ENCODE measurements at regions not wholly inside any gene's neighbourhood (a gene's known extent, or its start where the extent isn't known, plus 50 kb on each side); places are given as distances from the start of the nearest gene placed in this dataset.

DNA sequence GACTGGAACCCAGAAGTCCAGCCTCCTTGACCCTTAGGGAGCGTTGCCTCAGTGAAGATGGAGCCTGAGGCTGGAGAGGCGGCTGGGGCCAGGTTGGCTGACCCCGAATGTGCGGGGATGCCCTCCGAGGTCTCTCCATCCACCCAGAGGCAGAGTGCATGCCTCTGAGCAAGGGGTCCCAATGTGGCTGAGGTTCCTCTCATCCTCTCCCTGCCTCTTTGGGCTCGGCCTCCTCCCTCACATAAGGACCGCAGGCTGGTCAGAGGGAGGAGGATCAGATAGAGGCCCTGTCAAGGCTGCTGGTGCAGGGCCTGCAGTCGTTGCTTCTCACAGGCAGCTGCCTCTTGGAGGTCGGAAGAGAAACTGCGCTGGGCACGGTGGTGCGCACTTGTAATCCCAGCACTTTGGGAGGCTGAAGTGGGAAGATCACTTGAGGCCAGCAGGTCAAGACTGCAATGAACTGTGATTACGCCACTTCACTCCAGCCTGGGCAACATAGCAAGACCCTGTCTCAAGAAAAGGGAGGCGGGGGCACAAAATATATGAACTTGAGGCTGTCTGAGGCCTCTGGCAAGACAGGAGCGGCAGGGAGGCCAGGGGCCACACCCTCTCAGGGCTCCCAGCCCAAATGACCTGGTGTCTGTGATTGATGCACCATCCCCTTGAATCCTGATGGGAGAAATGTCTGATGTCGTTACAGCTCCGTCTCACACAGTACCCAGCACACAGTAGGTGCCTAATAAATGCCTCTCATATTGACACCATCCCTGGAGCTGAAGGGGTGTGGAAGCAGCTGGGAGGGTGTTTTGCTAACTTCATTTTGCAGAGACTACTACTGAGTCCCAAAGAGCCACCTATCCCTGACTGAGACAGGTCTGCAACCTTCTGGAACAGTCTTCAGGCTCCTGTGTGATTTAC lies 220.1 kb upstream of the GSE1 start:
- Histone ChIP-seq H3K4me2 (ENCODE audit: low read depth, low read length, poor library complexity, severe bottlenecking) (no peak overlapping the region), H3K9me3 (ENCODE audit: insufficient read depth, low read depth, low read length) (no peaks in the 10 kb centered on the region), H3K4me3 (ENCODE audit: low read length, poor library complexity, severe bottlenecking) (no peak overlapping the region), H3K9ac (ENCODE audit: low read depth, low read length, poor library complexity, severe bottlenecking) (no peak overlapping the region), H3K9me2 (replicated peaks; ENCODE audit: low read depth, low read length) (no peaks in the 10 kb centered on the region), H3K36me3 (ENCODE audit: insufficient read depth, low read length) (no peaks in the 10 kb centered on the region), H3K27me3 (ENCODE audit: insufficient read depth, low read length, poor library complexity, severe bottlenecking) (no peaks in the 10 kb centered on the region), H2AFZ (ENCODE audit: low read length) (no peak overlapping the region), H4K20me1 (ENCODE audit: insufficient read depth, low read length, poor library complexity, severe bottlenecking) (no peaks in the 10 kb centered on the region), H3K79me2 (ENCODE audit: insufficient read depth, low read length) (no peaks in the 10 kb centered on the region), H3F3A (ENCODE audit: low read depth) (no peaks in the 10 kb centered on the region), H3K4me1 (ENCODE audit: insufficient read depth, low read length, poor library complexity, severe bottlenecking) (peaks cover 11% of the 10 kb centered on the region)
- TF ChIP-seq, protein P1, sequence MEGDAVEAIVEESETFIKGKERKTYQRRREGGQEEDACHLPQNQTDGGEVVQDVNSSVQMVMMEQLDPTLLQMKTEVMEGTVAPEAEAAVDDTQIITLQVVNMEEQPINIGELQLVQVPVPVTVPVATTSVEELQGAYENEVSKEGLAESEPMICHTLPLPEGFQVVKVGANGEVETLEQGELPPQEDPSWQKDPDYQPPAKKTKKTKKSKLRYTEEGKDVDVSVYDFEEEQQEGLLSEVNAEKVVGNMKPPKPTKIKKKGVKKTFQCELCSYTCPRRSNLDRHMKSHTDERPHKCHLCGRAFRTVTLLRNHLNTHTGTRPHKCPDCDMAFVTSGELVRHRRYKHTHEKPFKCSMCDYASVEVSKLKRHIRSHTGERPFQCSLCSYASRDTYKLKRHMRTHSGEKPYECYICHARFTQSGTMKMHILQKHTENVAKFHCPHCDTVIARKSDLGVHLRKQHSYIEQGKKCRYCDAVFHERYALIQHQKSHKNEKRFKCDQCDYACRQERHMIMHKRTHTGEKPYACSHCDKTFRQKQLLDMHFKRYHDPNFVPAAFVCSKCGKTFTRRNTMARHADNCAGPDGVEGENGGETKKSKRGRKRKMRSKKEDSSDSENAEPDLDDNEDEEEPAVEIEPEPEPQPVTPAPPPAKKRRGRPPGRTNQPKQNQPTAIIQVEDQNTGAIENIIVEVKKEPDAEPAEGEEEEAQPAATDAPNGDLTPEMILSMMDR (conservative IDR thresholded peaks at IDR 0.05; ENCODE audit: low read length), result no peak
- no peak for TF ChIP-seq EZH2phosphoT487 (IDR thresholded peaks at IDR 0.05; ENCODE audit: borderline replicate concordance)

DNA sequence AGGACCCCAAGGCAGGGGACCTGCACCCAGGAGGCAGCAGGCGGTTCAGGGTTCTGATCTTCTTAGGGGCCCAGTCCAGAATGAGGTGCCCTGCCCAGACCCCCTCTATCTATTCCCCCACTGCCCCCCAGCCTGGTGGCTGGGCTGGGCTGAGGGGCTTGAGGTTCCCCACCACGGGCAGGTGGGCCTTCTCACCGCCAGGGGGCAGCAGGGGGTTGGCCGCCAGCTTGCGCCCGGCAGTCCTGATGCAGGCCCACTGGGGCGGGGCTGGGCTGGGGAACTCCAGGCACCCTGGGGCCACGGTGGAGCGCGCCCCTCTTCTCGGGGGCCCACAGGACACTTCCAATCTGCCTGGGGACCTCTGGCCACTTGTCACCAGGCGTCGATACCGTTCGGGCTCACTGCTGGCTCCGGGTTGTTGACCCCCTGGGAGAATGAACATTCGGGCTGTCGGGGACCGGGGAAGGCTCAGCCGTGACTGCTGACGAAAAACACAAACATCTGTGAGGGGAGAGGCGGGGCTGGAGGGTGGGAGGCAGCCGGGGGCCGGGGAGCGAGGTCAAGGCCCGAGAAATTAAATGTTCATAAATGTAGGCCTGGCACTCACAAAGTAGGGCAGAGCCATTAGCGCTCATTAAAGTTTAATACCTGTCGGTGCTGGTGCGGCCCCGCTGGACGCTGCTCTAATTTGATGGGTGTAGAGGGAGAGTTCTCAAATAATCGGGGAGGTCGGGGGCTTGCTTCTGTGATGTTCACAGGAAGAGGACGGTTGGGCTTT lies 219.3 kb upstream of the GSE1 start:
- Histone ChIP-seq H3K9me3 (ENCODE audit: insufficient read depth, low read depth, low read length) (no peaks in the 10 kb centered on the region), H4K20me1 (ENCODE audit: insufficient read depth, low read length, poor library complexity, severe bottlenecking) (no peaks in the 10 kb centered on the region), H3F3A (ENCODE audit: low read depth) (no peaks in the 10 kb centered on the region), H3K4me2 (ENCODE audit: low read depth, low read length, poor library complexity, severe bottlenecking) (no peak overlapping the region), H3K4me1 (ENCODE audit: insufficient read depth, low read length, poor library complexity, severe bottlenecking) (peaks cover 11% of the 10 kb centered on the region), H2AFZ (ENCODE audit: low read length) (no peak overlapping the region), H3K27me3 (ENCODE audit: insufficient read depth, low read length, poor library complexity, severe bottlenecking) (no peaks in the 10 kb centered on the region), H3K4me3 (ENCODE audit: low read length, poor library complexity, severe bottlenecking) (no peak overlapping the region), H3K9ac (ENCODE audit: low read depth, low read length, poor library complexity, severe bottlenecking) (no peak overlapping the region), H3K79me2 (ENCODE audit: insufficient read depth, low read length) (no peaks in the 10 kb centered on the region), H3K9me2 (replicated peaks; ENCODE audit: low read depth, low read length) (no peaks in the 10 kb centered on the region), H3K36me3 (ENCODE audit: insufficient read depth, low read length) (no peaks in the 10 kb centered on the region)
- no peak for TF ChIP-seq EZH2phosphoT487 (IDR thresholded peaks at IDR 0.05; ENCODE audit: borderline replicate concordance)
- TF ChIP-seq, protein P1 (conservative IDR thresholded peaks at IDR 0.05; ENCODE audit: low read length), result peak; percentile 89

- peaks cover 11% of the 10 kb centered on the region for H3K4me1 ChIP-seq (ENCODE audit: insufficient read depth, low read length, poor library complexity, severe bottlenecking)
- H3K9me2 ChIP-seq (replicated peaks; ENCODE audit: low read depth, low read length), result no peaks in the 10 kb centered on the region
- no peaks in the 10 kb centered on the region for H3K27me3 ChIP-seq (ENCODE audit: insufficient read depth, low read length, poor library complexity, severe bottlenecking)
- no peak overlapping the region for H2AFZ ChIP-seq (ENCODE audit: low read length)
- H3K9me3 ChIP-seq (ENCODE audit: insufficient read depth, low read depth, low read length), result no peaks in the 10 kb centered on the region
- H3K4me2 ChIP-seq (ENCODE audit: low read depth, low read length, poor library complexity, severe bottlenecking), result no peak overlapping the region
- no peak overlapping the region for H3K9ac ChIP-seq (ENCODE audit: low read depth, low read length, poor library complexity, severe bottlenecking)
- no peaks in the 10 kb centered on the region for H3K36me3 ChIP-seq (ENCODE audit: insufficient read depth, low read length)
- no peaks in the 10 kb centered on the region for H3K79me2 ChIP-seq (ENCODE audit: insufficient read depth, low read length)
- no peaks in the 10 kb centered on the region for H4K20me1 ChIP-seq (ENCODE audit: insufficient read depth, low read length, poor library complexity, severe bottlenecking)
- no peak for TF ChIP-seq EZH2phosphoT487 (IDR thresholded peaks at IDR 0.05; ENCODE audit: borderline replicate concordance)
- TF ChIP-seq, protein P1 (conservative IDR thresholded peaks at IDR 0.05; ENCODE audit: low read length), result no peak
- no peaks in the 10 kb centered on the region for H3F3A ChIP-seq (ENCODE audit: low read depth)
- no peak overlapping the region for H3K4me3 ChIP-seq (ENCODE audit: low read length, poor library complexity, severe bottlenecking)
Observed at GRCh38 chr16:85394456-85395206, 218.5 kb upstream of the GSE1 start.

Data from Loucy (cell line).